H9 (cell line): ENCODE measurements at regions not wholly inside any gene's neighbourhood (a gene's known extent, or its start where the extent isn't known, plus 50 kb on each side); places are given as distances from the start of the nearest gene placed in this dataset.

Experiments used
- DNase-seq: peaks from one replicate; pipeline ENCODE4 v3.0.0-alpha.2; 2017
- H2AFZ ChIP-seq: one replicate; pipeline ENCODE4 v1.6.1; 2013; ENCODE audit warnings: mild to moderate bottlenecking, low read length, control low read depth, moderate library complexity
- H2AK5ac ChIP-seq: 2 replicates; pipeline ENCODE4 v1.6.1; 2013; ENCODE audit warnings: low read length, control low read depth, mixed read lengths; ENCODE audit not compliant: insufficient read length
- H2BK120ac ChIP-seq: one replicate; pipeline ENCODE4 v1.6.1; 2013; ENCODE audit warnings: low read depth, mild to moderate bottlenecking, low read length, control low read depth, inconsistent platforms; ENCODE audit not compliant: poor library complexity, severe bottlenecking
- H2BK12ac ChIP-seq: 2 replicates; pipeline ENCODE4 v1.6.1; 2013; ENCODE audit warnings: low read length, control low read depth, mixed read lengths, low read depth; ENCODE audit not compliant: insufficient read length
- H2BK15ac ChIP-seq: 2 replicates; pipeline ENCODE4 v1.6.1; 2013; ENCODE audit warnings: low read depth, low read length, control low read depth
- H2BK20ac ChIP-seq: one replicate; pipeline ENCODE4 v1.6.1; 2013; ENCODE audit warnings: low read depth, mild to moderate bottlenecking, low read length, control low read depth, inconsistent platforms; ENCODE audit not compliant: poor library complexity, severe bottlenecking
- H2BK5ac ChIP-seq: 2 replicates; pipeline ENCODE4 v1.6.1; 2013; ENCODE audit warnings: low read length, control low read depth, mixed read lengths; ENCODE audit not compliant: insufficient read length
- H3K14ac ChIP-seq: 2 replicates; pipeline ENCODE4 v1.6.1; 2013; ENCODE audit warnings: low read length, control low read depth; ENCODE audit not compliant: insufficient read depth
- H3K18ac ChIP-seq: 2 replicates; pipeline ENCODE4 v1.6.1; 2013; ENCODE audit warnings: low read depth, mild to moderate bottlenecking, mixed read lengths, low read length, control low read depth; ENCODE audit not compliant: insufficient read length
- H3K23ac ChIP-seq: 2 replicates; pipeline ENCODE4 v1.6.1; 2013; ENCODE audit warnings: low read length, control low read depth, mixed read lengths, low read depth; ENCODE audit not compliant: insufficient read length
- H3K23me2 ChIP-seq: 2 replicates; pipeline ENCODE4 v1.6.1; 2013; ENCODE audit warnings: low read depth, mild to moderate bottlenecking, mixed read lengths, low read length, control low read depth; ENCODE audit not compliant: insufficient read length, poor library complexity, severe bottlenecking
- H3K27ac ChIP-seq: 2 replicates; pipeline ENCODE4 v1.5.1; 2013; ENCODE audit warnings: low read length, control low read depth, mixed read lengths, low read depth; ENCODE audit not compliant: insufficient read length
- H3K27me3 ChIP-seq: 2 replicates; pipeline ENCODE4 v1.6.1; 2013; ENCODE audit warnings: low read length, control low read depth, inconsistent platforms; ENCODE audit not compliant: insufficient read depth
- H3K4ac ChIP-seq: 2 replicates; pipeline ENCODE4 v1.6.1; 2013; ENCODE audit warnings: low read depth, mild to moderate bottlenecking, control low read depth, inconsistent platforms, low read length, moderate library complexity
- H3K4me1 ChIP-seq: 2 replicates; pipeline ENCODE4 v1.6.1; 2013; ENCODE audit warnings: low read length, control low read depth, inconsistent platforms; ENCODE audit not compliant: insufficient read depth
- H3K4me2 ChIP-seq: 2 replicates; pipeline ENCODE4 v1.6.1; 2013; ENCODE audit warnings: low read length, control low read depth, mixed read lengths; ENCODE audit not compliant: insufficient read length, insufficient read depth
- H3K56ac ChIP-seq: 2 replicates; pipeline ENCODE4 v1.6.1; 2013; ENCODE audit warnings: low read depth, mild to moderate bottlenecking, mixed read lengths, low read length, control low read depth; ENCODE audit not compliant: insufficient read length
- H3K79me1 ChIP-seq: 2 replicates; pipeline ENCODE4 v1.6.1; 2013; ENCODE audit warnings: low read depth, mild to moderate bottlenecking, moderate library complexity, low read length, control low read depth, inconsistent platforms; ENCODE audit not compliant: insufficient read depth, poor library complexity, severe bottlenecking
- H3K79me2 ChIP-seq: 2 replicates; pipeline ENCODE4 v1.6.1; 2013; ENCODE audit warnings: low read length, control low read depth, inconsistent platforms; ENCODE audit not compliant: insufficient read depth
- H3K9ac ChIP-seq: 2 replicates; pipeline ENCODE4 v1.6.1; 2013; ENCODE audit warnings: low read length, control low read depth, mixed read lengths; ENCODE audit not compliant: insufficient read length; ENCODE audit errors: extremely low read depth
- H3K9me3 ChIP-seq: one replicate; pipeline ENCODE4 v1.6.1; 2013; ENCODE audit warnings: low read depth, low read length, inconsistent platforms; ENCODE audit not compliant: control insufficient read depth
- H3T11ph ChIP-seq: one replicate; pipeline ENCODE4 v1.6.1; 2013; ENCODE audit warnings: mild to moderate bottlenecking, low read length, control low read depth, inconsistent platforms
- H4K20me1 ChIP-seq: one replicate; pipeline ENCODE4 v1.6.1; 2013; ENCODE audit not compliant: control insufficient read depth, insufficient read length, insufficient read depth
- H4K5ac ChIP-seq: 2 replicates; pipeline ENCODE4 v1.6.1; 2013; ENCODE audit warnings: low read depth, mild to moderate bottlenecking, mixed read lengths, low read length, control low read depth; ENCODE audit not compliant: insufficient read length
- H4K8ac ChIP-seq: replicated peaks from 2 replicates; pipeline ENCODE4 v1.6.1; 2013; ENCODE audit warnings: low read length, control low read depth, mixed read lengths, low read depth; ENCODE audit not compliant: insufficient read length
- H4K91ac ChIP-seq: 2 replicates; pipeline ENCODE4 v1.6.1; 2013; ENCODE audit warnings: low read depth, mild to moderate bottlenecking, moderate library complexity, mixed read lengths, low read length, control low read depth; ENCODE audit not compliant: insufficient read length
- H3K27ac Mint-ChIP-seq, 3 experiments: 2 replicates in 2 of 3; 3 replicates in 1 of 3; pipeline ENCODE4 v1.8.0; 2020 to 2021; ENCODE audit warnings: mixed read lengths in 3 of 3, mild to moderate bottlenecking in 1 of 3, moderate library complexity in 1 of 3
- H3K27me3 Mint-ChIP-seq: 2 replicates; pipeline ENCODE4 v1.8.0; 2021; ENCODE audit warnings: low read depth, mild to moderate bottlenecking, moderate library complexity, mixed read lengths
- H3K36me3 Mint-ChIP-seq, 3 experiments: 2 replicates in 2 of 3; 3 replicates in 1 of 3; pipeline ENCODE4 v1.8.0; 2020 to 2021; ENCODE audit warnings: low read depth in 3 of 3, mixed read lengths in 3 of 3; ENCODE audit not compliant: insufficient read depth in 1 of 3
- H3K4me1 Mint-ChIP-seq, 2 experiments: 2 replicates each; pipeline ENCODE4 v1.8.0; 2020; ENCODE audit warnings: mixed read lengths in 2 of 2
- H3K4me3 Mint-ChIP-seq, 2 experiments: 2 replicates in 1 of 2; 3 replicates in 1 of 2; pipeline ENCODE4 v1.8.0; 2020 to 2021; ENCODE audit warnings: mild to moderate bottlenecking in 2 of 2, mixed read lengths in 2 of 2, moderate library complexity in 1 of 2
- H3K9me3 Mint-ChIP-seq, 2 experiments: 2 replicates in 1 of 2; 3 replicates in 1 of 2; pipeline ENCODE4 v1.8.0; 2020; ENCODE audit warnings: mild to moderate bottlenecking in 2 of 2, mixed read lengths in 2 of 2, moderate library complexity in 1 of 2
- WGBS: extraction: QIAGEN DNeasy Blood & Tissue Kit; methylation state at CpG from one replicate; pipeline ENCODE4 v1.1.7; 2013; ENCODE audit warnings: missing lambda C conversion rate, low lambda C conversion rate, mixed read lengths; ENCODE audit not compliant: insufficient read length; ENCODE audit errors: extremely low coverage; 5-methylcytosine and 5-hydroxymethylcytosine counted together
- TF ChIP-seq, protein P1 (sequence below): fragments of 200-600 bp; sonication (generic); conservative IDR thresholded peaks from 3 replicates; pipeline ENCODE4 v1.8.0; 2021; ENCODE audit warnings: antibody characterized with exemption, mild to moderate bottlenecking

DNA sequence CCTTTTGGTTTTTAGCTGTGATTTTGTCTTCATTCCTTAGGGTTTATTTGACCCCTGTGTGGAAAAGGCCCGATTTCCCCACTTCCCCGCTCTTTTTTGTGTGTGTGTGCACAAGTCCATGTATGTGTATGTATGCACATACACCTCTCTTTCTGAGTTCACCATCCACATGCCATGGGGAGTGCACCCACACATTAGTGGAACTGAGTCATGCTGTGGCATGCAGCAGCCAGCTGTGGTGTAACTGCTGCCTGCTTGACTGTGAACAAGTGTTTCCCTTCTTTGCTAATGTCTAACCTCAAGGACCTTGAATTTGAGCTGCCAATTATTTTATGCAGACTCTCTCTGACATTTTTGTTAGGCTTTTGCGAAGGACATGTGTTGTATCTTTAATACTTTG, 434.9 kb upstream of the TPM1 start:
- Histone ChIP-seq H3T11ph (no peak overlapping the region), H4K91ac (no peak overlapping the region), H2BK5ac (no peak overlapping the region), H2BK120ac (no peak overlapping the region), H3K4me2 (no peak overlapping the region), H3K9me3 (no peaks in the 10 kb centered on the region), H3K23me2 (no peaks in the 10 kb centered on the region), H2AK5ac (no peak overlapping the region), H3K27me3 (no peaks in the 10 kb centered on the region), H2BK15ac (no peak overlapping the region), H3K9ac (no peak overlapping the region), H4K5ac (no peak overlapping the region), H3K14ac (no peak overlapping the region), H2BK20ac (no peak overlapping the region), H4K20me1 (no peaks in the 10 kb centered on the region), H3K4me1 (no peaks in the 10 kb centered on the region), H3K79me2 (no peaks in the 10 kb centered on the region), H3K27ac (no peak overlapping the region), H2BK12ac (no peak overlapping the region), H3K4ac (no peak overlapping the region), H2AFZ (no peak overlapping the region), H3K56ac (no peak overlapping the region), H3K18ac (no peak overlapping the region), H3K79me1 (no peaks in the 10 kb centered on the region), H4K8ac (no peak overlapping the region), H3K23ac (no peak overlapping the region)
- TF ChIP-seq, protein P1, sequence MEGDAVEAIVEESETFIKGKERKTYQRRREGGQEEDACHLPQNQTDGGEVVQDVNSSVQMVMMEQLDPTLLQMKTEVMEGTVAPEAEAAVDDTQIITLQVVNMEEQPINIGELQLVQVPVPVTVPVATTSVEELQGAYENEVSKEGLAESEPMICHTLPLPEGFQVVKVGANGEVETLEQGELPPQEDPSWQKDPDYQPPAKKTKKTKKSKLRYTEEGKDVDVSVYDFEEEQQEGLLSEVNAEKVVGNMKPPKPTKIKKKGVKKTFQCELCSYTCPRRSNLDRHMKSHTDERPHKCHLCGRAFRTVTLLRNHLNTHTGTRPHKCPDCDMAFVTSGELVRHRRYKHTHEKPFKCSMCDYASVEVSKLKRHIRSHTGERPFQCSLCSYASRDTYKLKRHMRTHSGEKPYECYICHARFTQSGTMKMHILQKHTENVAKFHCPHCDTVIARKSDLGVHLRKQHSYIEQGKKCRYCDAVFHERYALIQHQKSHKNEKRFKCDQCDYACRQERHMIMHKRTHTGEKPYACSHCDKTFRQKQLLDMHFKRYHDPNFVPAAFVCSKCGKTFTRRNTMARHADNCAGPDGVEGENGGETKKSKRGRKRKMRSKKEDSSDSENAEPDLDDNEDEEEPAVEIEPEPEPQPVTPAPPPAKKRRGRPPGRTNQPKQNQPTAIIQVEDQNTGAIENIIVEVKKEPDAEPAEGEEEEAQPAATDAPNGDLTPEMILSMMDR = no peak
- Mint-ChIP-seq H3K27me3 (no peaks in the 10 kb centered on the region; the same call in 1 of the 2 replicates), H3K4me3 (no peak overlapping the region), H3K36me3 (no peaks in the 10 kb centered on the region), H3K27ac (no peak overlapping the region), H3K4me1 (peaks cover 11 to 13% of the 10 kb centered on the region in 2 experiments), H3K9me3 (no peaks in the 10 kb centered on the region)
- WGBS = no CpG with 5 or more reads among the region's 3 CpGs
- DNase-seq = no peak
